PC-3 (cell line): ENCODE measurements at regions not wholly inside any gene's neighbourhood (a gene's known extent, or its start where the extent isn't known, plus 50 kb on each side); places are given as distances from the start of the nearest gene placed in this dataset.

ENCODE experiments used
- EZH2 ChIP-seq: fragments of 300-600 bp; sonication (generic); IDR thresholded peaks from one replicate; pipeline ENCODE4 v1.6.1; 2017; ENCODE audit warnings: antibody characterized with exemption, mild to moderate bottlenecking, low read length; ENCODE audit not compliant: unreplicated experiment
- TF ChIP-seq, protein P1 (sequence below): fragments of 300-600 bp; sonication (generic); conservative IDR thresholded peaks from 2 replicates; pipeline ENCODE4 v1.5.1; 2017; ENCODE audit warnings: antibody characterized with exemption, low read depth, mild to moderate bottlenecking, low read length

DNA sequence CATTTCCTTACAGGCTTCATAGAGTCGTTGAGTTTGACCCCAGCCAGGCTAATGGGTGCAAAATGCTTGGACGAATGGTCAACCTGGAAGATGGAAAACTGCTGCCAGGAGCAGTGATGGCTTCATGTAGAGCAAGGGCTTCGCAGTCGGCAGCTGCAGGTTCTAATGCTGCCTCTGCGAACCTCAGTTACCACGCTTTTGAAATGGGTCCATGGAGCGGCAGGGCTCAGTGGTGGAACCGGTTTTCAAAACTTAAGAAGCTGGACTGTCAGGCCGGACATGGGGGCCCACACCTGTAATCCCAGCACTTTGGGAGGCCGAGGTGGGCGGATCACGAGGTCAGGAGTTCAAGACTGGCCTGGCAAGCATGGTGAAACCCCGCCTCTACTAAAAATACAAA, 55.9 kb upstream of the PRR5 start:
- TF ChIP-seq, protein P1, sequence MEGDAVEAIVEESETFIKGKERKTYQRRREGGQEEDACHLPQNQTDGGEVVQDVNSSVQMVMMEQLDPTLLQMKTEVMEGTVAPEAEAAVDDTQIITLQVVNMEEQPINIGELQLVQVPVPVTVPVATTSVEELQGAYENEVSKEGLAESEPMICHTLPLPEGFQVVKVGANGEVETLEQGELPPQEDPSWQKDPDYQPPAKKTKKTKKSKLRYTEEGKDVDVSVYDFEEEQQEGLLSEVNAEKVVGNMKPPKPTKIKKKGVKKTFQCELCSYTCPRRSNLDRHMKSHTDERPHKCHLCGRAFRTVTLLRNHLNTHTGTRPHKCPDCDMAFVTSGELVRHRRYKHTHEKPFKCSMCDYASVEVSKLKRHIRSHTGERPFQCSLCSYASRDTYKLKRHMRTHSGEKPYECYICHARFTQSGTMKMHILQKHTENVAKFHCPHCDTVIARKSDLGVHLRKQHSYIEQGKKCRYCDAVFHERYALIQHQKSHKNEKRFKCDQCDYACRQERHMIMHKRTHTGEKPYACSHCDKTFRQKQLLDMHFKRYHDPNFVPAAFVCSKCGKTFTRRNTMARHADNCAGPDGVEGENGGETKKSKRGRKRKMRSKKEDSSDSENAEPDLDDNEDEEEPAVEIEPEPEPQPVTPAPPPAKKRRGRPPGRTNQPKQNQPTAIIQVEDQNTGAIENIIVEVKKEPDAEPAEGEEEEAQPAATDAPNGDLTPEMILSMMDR, result no peak
- TF ChIP-seq EZH2, result no peak
